GM10266 (cell line): ENCODE measurements at regions not wholly inside any gene's neighbourhood (a gene's known extent, or its start where the extent isn't known, plus 50 kb on each side); places are given as distances from the start of the nearest gene placed in this dataset.
"Not testable (repeated sequence)": the region's sequence is repeated elsewhere in the genome, so short reads cannot be mapped to it uniquely, and the experiment has no call there.

Source experiments
- DNase-seq: peaks from one replicate; pipeline ENCODE4 v3.0.0; 2012; ENCODE audit errors: extremely low spot score
- CTCF ChIP-seq: IDR thresholded peaks from 2 replicates; pipeline ENCODE4 v1.5.1; 2012; ENCODE audit warnings: mild to moderate bottlenecking, low read depth; ENCODE audit not compliant: control insufficient read depth, insufficient read depth; ENCODE audit errors: missing control alignments

GRCh38 chr7:79782256-79782655 is 328.8 kb upstream of the MAGI2 start:
- DNase-seq: no peak
- no peak for TF ChIP-seq CTCF

- DNase-seq: no peak
- TF ChIP-seq CTCF: no peak
Observed at GRCh38 chr7:79781716-79782115, 328.2 kb upstream of the MAGI2 start.

- no peak for DNase-seq
- TF ChIP-seq CTCF: no peak
Observed at GRCh38 chr7:79778786-79779770, 325.6 kb upstream of the MAGI2 start.

- no peak for TF ChIP-seq CTCF
- DNase-seq: no peak
Observed at GRCh38 chr7:79775911-79776310, 322.4 kb upstream of the MAGI2 start.

GRCh38 chr7:79774150-79774549 is 320.7 kb upstream of the MAGI2 start:
- TF ChIP-seq CTCF: no peak
- no peak for DNase-seq

GRCh38 chr7:79770970-79771369 is 317.5 kb upstream of the MAGI2 start:
- no peak for DNase-seq
- TF ChIP-seq CTCF: no peak

GRCh38 chr7:79770063-79770462 is 316.6 kb upstream of the MAGI2 start:
- no peak for DNase-seq
- TF ChIP-seq CTCF: no peak

- DNase-seq: not testable (repeated sequence)
Observed at GRCh38 chr7:79767876-79768560, 314.6 kb upstream of the MAGI2 start.

GRCh38 chr7:79767192-79767591 is 313.7 kb upstream of the MAGI2 start:
- not testable (repeated sequence) for DNase-seq
